GM12891 (cell line): ENCODE measurements at regions not wholly inside any gene's neighbourhood (a gene's known extent, or its start where the extent isn't known, plus 50 kb on each side); places are given as distances from the start of the nearest gene placed in this dataset.

Source experiments
- POLR2A ChIP-seq: IDR thresholded peaks from 2 replicates; pipeline ENCODE4 v1.6.1; 2011; ENCODE audit warnings: low read depth, low read length, control low read depth
- TAF1 ChIP-seq: IDR thresholded peaks from 2 replicates; pipeline ENCODE4 v1.6.1; 2011; ENCODE audit warnings: low read depth, low read length, control low read depth

- TF ChIP-seq TAF1 (no peak), POLR2A (no peak)
Measured at GRCh38 chr21:28508126-28508525, 484.6 kb downstream of the LTN1 start.
